ENCODE measurements at regions not wholly inside any gene's neighbourhood (a gene's known extent, or its start where the extent isn't known, plus 50 kb on each side); places are given as distances from the start of the nearest gene placed in this dataset.
A peak's percentile ranks its signal among the peaks of the same experiment; 100 is the strongest.

DNA sequence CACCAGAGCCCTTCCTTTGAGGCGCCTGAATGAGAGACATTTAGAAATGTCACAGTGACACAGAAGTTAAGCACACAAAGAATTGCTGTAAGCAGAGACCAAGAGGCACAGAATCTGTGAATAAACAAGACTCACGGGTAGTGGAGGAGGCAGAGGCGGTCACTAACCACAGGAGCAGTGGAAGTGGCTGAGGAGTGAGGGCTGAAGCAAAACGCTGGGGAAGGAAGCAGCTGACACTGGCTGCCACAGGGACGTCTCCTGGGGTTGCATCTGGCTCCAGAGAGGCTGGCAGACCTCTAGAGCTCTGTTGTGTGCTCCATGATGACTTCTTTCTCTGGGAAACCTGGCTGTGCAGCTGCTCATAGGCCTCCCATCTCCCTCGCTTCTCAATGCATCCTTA, 65.0 kb upstream of the SLC2A12 start:
- DNase-seq, result no peak

DNA sequence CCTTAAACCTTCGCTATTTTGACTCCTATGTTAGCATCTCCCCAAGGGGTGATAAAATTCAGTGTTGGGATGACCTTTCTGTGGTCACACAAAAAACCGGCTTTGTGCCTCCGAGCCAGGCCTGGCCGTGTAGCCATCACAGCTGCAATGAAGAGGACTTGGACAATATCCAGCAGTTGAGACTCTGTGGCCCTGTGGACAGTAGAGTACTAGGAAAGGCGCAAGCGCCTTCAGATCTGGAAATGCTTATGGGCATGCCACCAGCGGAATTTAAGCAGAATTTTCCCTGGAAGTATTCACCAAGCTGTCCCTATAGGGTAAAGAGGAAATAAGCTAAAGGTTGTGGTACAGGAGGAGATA, 63.3 kb upstream of the SLC2A12 start:
- no peak for DNase-seq

DNA sequence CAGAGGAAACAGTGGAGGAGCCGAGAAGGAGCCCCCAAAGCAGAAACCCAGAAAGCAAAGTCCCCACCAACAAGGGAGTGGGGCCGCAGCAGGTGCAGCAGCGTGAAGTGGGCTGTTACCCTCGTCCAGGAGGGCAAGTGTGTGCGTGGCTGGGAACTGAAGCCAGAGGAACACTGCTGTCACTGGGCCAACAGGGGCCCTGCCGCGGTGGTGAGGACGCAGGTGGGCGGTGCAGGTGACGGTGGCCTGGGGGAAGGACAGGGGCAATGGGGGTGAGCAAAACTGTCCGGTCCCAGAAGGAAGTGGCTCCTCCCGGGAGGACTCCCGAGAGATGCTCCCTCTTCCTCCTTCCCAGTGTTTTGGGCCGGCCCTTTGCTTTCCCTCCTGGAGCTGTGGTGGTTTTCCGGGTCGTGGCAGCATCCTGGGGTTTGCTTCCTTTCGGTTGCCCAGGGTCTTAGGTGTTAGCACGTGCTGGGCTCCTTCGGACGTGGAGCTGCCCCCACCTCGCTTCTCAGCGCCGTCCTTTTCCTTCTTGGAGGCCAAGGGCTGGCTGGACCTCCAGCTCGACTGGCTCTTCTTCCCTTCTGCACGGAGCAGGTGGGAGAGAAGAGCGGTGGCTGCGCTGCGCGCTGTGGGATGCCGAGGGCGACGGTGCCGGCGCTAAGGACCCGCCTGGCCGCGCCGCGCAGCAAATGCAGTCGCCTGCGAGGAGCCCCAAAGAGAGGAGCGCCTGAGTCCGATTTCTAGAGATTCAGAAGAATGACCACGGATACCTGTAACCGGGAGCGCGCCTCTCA, 62.7 kb upstream of the SLC2A12 start:
- DNase-seq, result no peak

DNA sequence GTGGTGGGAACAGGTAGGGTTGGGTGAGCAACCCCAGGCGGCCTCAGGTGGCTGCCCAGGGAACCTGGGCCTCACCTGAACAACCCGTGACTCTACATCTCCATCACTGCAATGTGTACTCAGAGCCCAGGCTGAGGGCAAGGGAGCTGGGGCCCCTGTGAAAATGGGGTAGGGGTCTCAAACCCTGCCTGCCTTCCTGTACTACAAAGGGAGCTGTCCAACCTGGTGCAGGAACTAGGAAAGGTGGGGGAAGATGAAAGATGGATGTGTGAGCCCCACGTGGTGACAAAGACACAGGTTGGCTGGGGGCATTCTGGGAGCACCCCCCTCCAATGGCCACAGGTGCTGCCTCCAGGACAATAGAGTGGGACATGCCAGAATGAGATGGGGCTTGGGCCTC, 62.1 kb upstream of the SLC2A12 start:
- no peak for DNase-seq

DNA sequence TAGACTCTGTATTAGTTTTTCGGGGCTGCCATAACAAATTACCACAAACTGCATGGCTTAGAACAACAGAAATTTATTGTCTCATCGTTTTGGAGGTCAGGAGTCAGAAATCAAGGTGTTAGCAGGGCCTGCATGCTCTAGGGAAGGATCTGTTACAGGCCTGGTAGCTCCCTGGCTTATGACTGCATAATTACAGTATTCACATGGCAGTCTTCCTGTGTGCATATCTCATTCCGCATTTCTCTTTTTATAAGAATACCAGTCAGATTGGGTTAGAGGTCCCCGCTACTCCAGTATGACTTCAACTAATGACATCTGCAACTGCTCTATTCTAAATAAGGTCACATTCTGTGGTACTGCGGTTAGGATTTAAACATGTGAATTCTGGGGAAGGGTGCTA, 59.3 kb upstream of the SLC2A12 start:
- no peak for DNase-seq

DNA sequence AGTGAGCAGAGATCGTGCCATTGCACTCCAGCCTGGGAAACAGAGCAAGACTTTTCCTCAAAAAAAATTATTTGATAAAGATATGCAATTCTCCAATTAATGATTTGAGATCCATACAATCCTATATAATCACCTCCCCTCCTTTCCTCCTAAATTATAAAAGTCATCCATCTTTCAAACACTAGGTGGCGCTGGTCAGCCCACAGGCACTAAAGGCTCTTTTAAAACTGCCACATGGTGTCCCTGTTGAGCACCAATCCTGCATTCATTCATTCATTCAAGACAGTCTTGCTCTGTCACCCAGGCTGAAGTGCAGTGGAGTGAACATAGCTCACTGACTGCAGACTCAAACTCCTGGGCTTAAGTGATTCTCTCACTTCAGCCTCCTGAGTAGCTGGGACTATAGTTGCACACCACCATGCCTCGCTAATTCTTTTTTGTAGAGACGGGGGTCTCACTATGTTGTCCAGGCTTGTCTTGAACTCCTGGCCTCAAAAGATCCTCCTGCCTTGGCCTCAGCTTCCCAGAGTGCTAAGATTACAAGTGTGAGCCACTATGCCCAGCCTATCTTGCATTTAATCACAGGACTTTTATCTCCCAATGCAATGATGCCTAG, 58.7 kb upstream of the SLC2A12 start:
- peak; percentile 17 for DNase-seq

DNA sequence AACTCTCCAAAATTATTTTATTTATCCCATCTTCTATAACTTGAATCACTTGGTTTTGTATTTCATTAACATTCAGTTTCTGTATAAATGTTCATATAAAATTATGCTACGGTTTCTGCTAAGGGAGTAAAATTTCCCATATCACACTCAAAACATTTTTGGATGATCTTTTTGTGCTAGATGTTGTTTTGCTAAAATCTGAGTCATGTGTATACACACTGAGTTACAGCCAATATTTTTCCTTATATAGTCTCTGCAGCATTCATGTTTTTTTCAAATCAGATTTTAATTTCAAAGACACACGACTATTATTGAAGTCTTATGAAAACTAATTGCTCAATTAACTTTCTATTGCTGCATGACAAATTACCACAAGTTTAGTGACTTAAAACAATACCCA, 54.3 kb upstream of the SLC2A12 start:
- no peak for DNase-seq

DNA sequence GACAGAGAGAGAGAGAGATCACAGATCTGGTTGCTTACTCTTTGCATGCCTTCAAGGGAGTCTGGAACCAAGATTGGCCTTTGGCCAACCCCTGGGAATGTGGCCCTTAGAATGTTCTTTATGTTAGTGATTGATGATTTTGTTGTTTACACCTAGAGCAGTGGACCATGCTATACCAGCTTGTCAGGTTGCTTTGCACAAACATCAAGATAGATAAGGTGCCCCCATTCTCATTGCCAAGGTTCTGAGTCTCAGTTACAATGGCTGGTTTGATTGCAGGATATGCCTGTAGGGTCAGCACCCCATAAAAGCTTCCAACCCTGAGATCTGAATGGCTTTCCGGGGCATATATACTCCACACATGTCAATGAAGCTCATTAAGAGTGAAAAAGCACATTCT, 53.5 kb upstream of the SLC2A12 start:
- no peak for DNase-seq

DNA sequence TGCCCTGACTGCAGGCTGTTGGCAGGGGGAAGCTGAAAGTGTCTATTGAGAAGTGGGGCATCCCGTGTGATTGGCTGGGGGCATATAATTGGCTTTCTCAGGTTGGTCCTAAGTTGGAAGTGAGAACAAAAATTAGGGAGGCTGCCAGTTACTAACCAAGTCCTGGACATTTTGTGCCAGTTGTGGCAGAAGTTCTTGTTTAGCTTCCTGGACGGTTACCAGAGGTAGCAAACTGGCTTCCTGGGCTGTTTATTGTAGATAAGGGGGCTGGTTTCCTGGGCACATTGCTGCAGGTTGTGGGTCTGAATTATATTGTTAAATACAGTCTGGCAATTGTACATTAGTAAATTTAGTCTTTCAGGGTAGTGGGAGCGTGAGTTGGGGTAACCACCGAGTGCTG, 50.6 kb upstream of the SLC2A12 start:
- DNase-seq, result no peak

All from activated CD4-positive, alpha-beta T cell treated with anti-CD3 and anti-CD28 coated beads, Interleukin-2, amount 50 U/mL, for 1 hour (primary cell).